Astrocyte of the cerebellum (primary cell): ENCODE measurements at regions not wholly inside any gene's neighbourhood (a gene's known extent, or its start where the extent isn't known, plus 50 kb on each side); places are given as distances from the start of the nearest gene placed in this dataset.

ENCODE experiments used
- DNase-seq: peaks from one replicate; pipeline ENCODE4 v3.0.0-alpha.2; 2011; ENCODE audit warnings: low read depth
- H3K4me3 ChIP-seq: 2 replicates; pipeline ENCODE4 v1.5.1; 2011; ENCODE audit warnings: mild to moderate bottlenecking, low read depth, low read length, moderate library complexity
- CTCF ChIP-seq: IDR thresholded peaks from 2 replicates; pipeline ENCODE4 v1.5.1; 2012; ENCODE audit warnings: low read length, low read depth, moderate library complexity, mild to moderate bottlenecking; ENCODE audit errors: missing control alignments
- in situ Hi-C: cut with HindIII; loops from 2 replicates; pipeline ENCODE4 v1.10.0; 2017; ENCODE audit warnings: low sequenced_read_pairs

- DNase-seq: no peak
- in situ Hi-C loops: no loop called here
- TF ChIP-seq CTCF: no peak
- no peak overlapping the region for H3K4me3 ChIP-seq
Observed at GRCh38 chr2:174690026-174690425, 74.2 kb downstream of the CHRNA1 start.

- no peak for TF ChIP-seq CTCF
- no peak for DNase-seq
- in situ Hi-C loops: loop anchor here (5.0 kb wide), 1 partner anchor 91 kb away; the partner anchor contains the start of gene WIPF1
- no peak overlapping the region for H3K4me3 ChIP-seq
Observed at GRCh38 chr2:174688079-174688478, 76.2 kb downstream of the CHRNA1 start.

GRCh38 chr2:174686430-174686829 is 77.8 kb downstream of the CHRNA1 start:
- H3K4me3 ChIP-seq: no peak overlapping the region
- DNase-seq: no peak
- in situ Hi-C loops: loop anchor here (5.0 kb wide), 1 partner anchor 89 kb away; the partner anchor contains the start of gene WIPF1
- TF ChIP-seq CTCF: no peak

GRCh38 chr2:174683392-174683759 is 80.9 kb downstream of the CHRNA1 start:
- peak overlapping the region; percentile 65 for H3K4me3 ChIP-seq
- peak; percentile 39 for TF ChIP-seq CTCF
- peak; percentile 28 for DNase-seq
- in situ Hi-C loops: no loop called here

GRCh38 chr2:174682578-174683391 is 81.5 kb downstream of the CHRNA1 start:
- no peak for DNase-seq
- in situ Hi-C loops: no loop called here
- H3K4me3 ChIP-seq: peak overlapping the region; percentile 65
- TF ChIP-seq CTCF: no peak

GRCh38 chr2:174682007-174682577 is 82.2 kb downstream of the CHRNA1 start:
- H3K4me3 ChIP-seq: peak overlapping the region; percentile 65
- in situ Hi-C loops: no loop called here
- no peak for TF ChIP-seq CTCF
- no peak for DNase-seq
